ENCODE measurements at regions not wholly inside any gene's neighbourhood (a gene's known extent, or its start where the extent isn't known, plus 50 kb on each side); places are given as distances from the start of the nearest gene placed in this dataset.

GRCh38 chr4:14318671-14319070, 683.6 kb upstream of the CPEB2 start:
- Histone ChIP-seq H3K9me3 (no peaks in the 10 kb centered on the region), H3K27me3 (no peaks in the 10 kb centered on the region), H3K36me3 (no peaks in the 10 kb centered on the region), H3K4me3 (no peak overlapping the region), H3K27ac (no peak overlapping the region), H3K4me1 (no peaks in the 10 kb centered on the region)
- TF ChIP-seq POLR2A (IDR thresholded peaks at IDR 0.05), result no peak
- TF ChIP-seq EP300 (IDR thresholded peaks at IDR 0.05), result no peak
- TF ChIP-seq POLR2AphosphoS5 (IDR thresholded peaks at IDR 0.05), result no peak
- no peak for TF ChIP-seq CTCF (IDR thresholded peaks at IDR 0.05)
- 100% methylated on average over 1 of the region's 1 CpG for WGBS
- DNase-seq (ENCODE audit: low spot score in 2 of 2), result no peak

- 54% methylated on average over 1 of the region's 1 CpG for WGBS
- no peak for DNase-seq (ENCODE audit: low spot score in 2 of 2)
- Histone ChIP-seq H3K27ac (no peak overlapping the region), H3K27me3 (no peaks in the 10 kb centered on the region), H3K4me1 (no peaks in the 10 kb centered on the region), H3K9me3 (no peaks in the 10 kb centered on the region), H3K4me3 (no peak overlapping the region), H3K36me3 (no peaks in the 10 kb centered on the region)
- TF ChIP-seq CTCF (IDR thresholded peaks at IDR 0.05) (no peak), POLR2A (IDR thresholded peaks at IDR 0.05) (no peak), EP300 (IDR thresholded peaks at IDR 0.05) (no peak), POLR2AphosphoS5 (IDR thresholded peaks at IDR 0.05) (no peak)
Observed at GRCh38 chr4:14321723-14322122, 680.6 kb upstream of the CPEB2 start.

- 77% methylated on average over 2 of the region's 2 CpGs for WGBS
- no peak overlapping the region for H3K4me3 ChIP-seq
- DNase-seq (ENCODE audit: low spot score in 2 of 2), result no peak
- H3K36me3 ChIP-seq, result no peaks in the 10 kb centered on the region
- no peak for TF ChIP-seq EP300 (IDR thresholded peaks at IDR 0.05)
- no peak for TF ChIP-seq CTCF (IDR thresholded peaks at IDR 0.05)
- no peaks in the 10 kb centered on the region for H3K4me1 ChIP-seq
- no peak overlapping the region for H3K27ac ChIP-seq
- H3K27me3 ChIP-seq, result no peaks in the 10 kb centered on the region
- H3K9me3 ChIP-seq, result no peaks in the 10 kb centered on the region
Observed at GRCh38 chr4:14323191-14323590, 679.1 kb upstream of the CPEB2 start.

- H3K27ac ChIP-seq, result no peak overlapping the region
- H3K27me3 ChIP-seq, result no peaks in the 10 kb centered on the region
- H3K4me3 ChIP-seq, result no peak overlapping the region
- H3K36me3 ChIP-seq, result no peaks in the 10 kb centered on the region
- DNase-seq (ENCODE audit: low spot score in 2 of 2), result no peak
- no peaks in the 10 kb centered on the region for H3K9me3 ChIP-seq
- no peak for TF ChIP-seq POLR2AphosphoS5 (IDR thresholded peaks at IDR 0.05)
- no peak for TF ChIP-seq CTCF (IDR thresholded peaks at IDR 0.05)
- TF ChIP-seq EP300 (IDR thresholded peaks at IDR 0.05), result no peak
- no peak for TF ChIP-seq POLR2A (IDR thresholded peaks at IDR 0.05)
- H3K4me1 ChIP-seq, result no peaks in the 10 kb centered on the region
- WGBS, result 85% methylated on average over 1 of the region's 1 CpG
Observed at GRCh38 chr4:14329228-14329627, 673.1 kb upstream of the CPEB2 start.

GRCh38 chr4:14333616-14334015, 668.7 kb upstream of the CPEB2 start:
- no peak overlapping the region for H3K4me3 ChIP-seq
- no peaks in the 10 kb centered on the region for H3K9me3 ChIP-seq
- no peak overlapping the region for H3K27ac ChIP-seq
- DNase-seq (ENCODE audit: low spot score in 2 of 2), result no peak
- no peaks in the 10 kb centered on the region for H3K4me1 ChIP-seq
- TF ChIP-seq POLR2A (IDR thresholded peaks at IDR 0.05) (no peak), POLR2AphosphoS5 (IDR thresholded peaks at IDR 0.05) (no peak), EP300 (IDR thresholded peaks at IDR 0.05) (no peak), CTCF (IDR thresholded peaks at IDR 0.05) (no peak)
- no peaks in the 10 kb centered on the region for H3K36me3 ChIP-seq
- H3K27me3 ChIP-seq, result no peaks in the 10 kb centered on the region
- 86% methylated on average over 2 of the region's 2 CpGs for WGBS
